ENCODE measurements at regions not wholly inside any gene's neighbourhood (a gene's known extent, or its start where the extent isn't known, plus 50 kb on each side); places are given as distances from the start of the nearest gene placed in this dataset.

DNA sequence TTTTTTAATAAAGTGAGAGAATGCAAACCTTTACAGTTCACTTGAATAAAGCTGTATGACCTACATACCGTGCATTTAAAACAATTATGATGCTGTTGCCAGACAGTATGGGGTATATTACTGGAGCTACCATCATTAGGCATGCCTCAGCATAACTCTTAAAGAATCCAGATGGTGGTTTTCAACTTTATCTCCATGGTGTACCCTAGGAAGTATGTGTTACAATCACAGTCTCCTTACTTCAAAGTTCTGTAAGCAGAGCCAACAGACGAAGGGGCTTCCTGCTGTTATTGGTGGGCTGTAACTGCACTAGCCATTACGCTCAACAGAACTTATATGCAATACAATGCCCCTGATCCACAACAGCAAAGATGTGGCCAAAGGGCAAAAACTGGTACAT lies 803.3 kb downstream of the DTWD2 start:
- no peak for TF ChIP-seq FOXA1 (IDR thresholded peaks at IDR 0.05)
- no peak for TF ChIP-seq TARDBP (IDR thresholded peaks at IDR 0.05)
- no peak for TF ChIP-seq BHLHE40 (IDR thresholded peaks at IDR 0.05; ENCODE audit: borderline replicate concordance)

All from HEK293T (cell line).